GM23338 (cell line): ENCODE measurements at regions not wholly inside any gene's neighbourhood (a gene's known extent, or its start where the extent isn't known, plus 50 kb on each side); places are given as distances from the start of the nearest gene placed in this dataset.
A peak's percentile ranks its signal among the peaks of the same experiment; 100 is the strongest.

Experiments used
- ATAC-seq: fragments of 200-7000 bp; cut with Tn5 transposase; 3 replicates; pipeline ENCODE4 v1.9.1; 2020
- DNase-seq: peaks from one replicate; pipeline ENCODE4 v3.0.0-alpha.2; 2015; ENCODE audit warnings: low spot score
- H2AFZ ChIP-seq: fragments of 200-600 bp; sonication (generic); 2 replicates; pipeline ENCODE4 v1.8.0; 2016; ENCODE audit warnings: antibody characterized with exemption, mild to moderate bottlenecking, moderate library complexity
- H3F3A ChIP-seq: fragments of 200-600 bp; sonication (generic); replicated peaks from 2 replicates; pipeline ENCODE4 v1.8.0; 2017; ENCODE audit warnings: antibody characterized with exemption, mixed run types, low read depth
- H3K27ac ChIP-seq: fragments of 200-600 bp; sonication (generic); 2 replicates; pipeline ENCODE4 v1.6.1; 2016; ENCODE audit warnings: low read depth
- H3K27me3 ChIP-seq: fragments of 200-600 bp; sonication (generic); 2 replicates; pipeline ENCODE4 v1.8.0; 2016; ENCODE audit warnings: mild to moderate bottlenecking, mixed run types, moderate library complexity; ENCODE audit not compliant: insufficient read depth
- H3K36me3 ChIP-seq: fragments of 200-600 bp; sonication (generic); 2 replicates; pipeline ENCODE4 v1.8.0; 2016; ENCODE audit warnings: mild to moderate bottlenecking; ENCODE audit not compliant: insufficient read depth
- H3K4me1 ChIP-seq: fragments of 200-600 bp; sonication (generic); 2 replicates; pipeline ENCODE4 v1.8.0; 2016; ENCODE audit warnings: mild to moderate bottlenecking, moderate library complexity; ENCODE audit not compliant: insufficient read depth
- H3K4me2 ChIP-seq: fragments of 200-600 bp; sonication (generic); 2 replicates; pipeline ENCODE4 v1.7.1; 2017; ENCODE audit warnings: mixed run types
- H3K4me3 ChIP-seq: fragments of 200-600 bp; sonication (generic); 2 replicates; pipeline ENCODE4 v1.6.1; 2016; ENCODE audit warnings: mixed run types
- H3K79me2 ChIP-seq: fragments of 200-600 bp; sonication (generic); replicated peaks from 2 replicates; pipeline ENCODE4 v1.8.0; 2017; ENCODE audit warnings: mild to moderate bottlenecking; ENCODE audit not compliant: insufficient read depth
- H3K9me2 ChIP-seq: fragments of 200-600 bp; sonication (generic); 2 replicates; pipeline ENCODE4 v1.8.0; 2017; ENCODE audit not compliant: insufficient read depth
- H4K20me1 ChIP-seq: fragments of 200-600 bp; sonication (generic); replicated peaks from 2 replicates; pipeline ENCODE4 v1.8.0; 2017; ENCODE audit warnings: mild to moderate bottlenecking; ENCODE audit not compliant: insufficient read depth
- H3K27ac Mint-ChIP-seq: 2 replicates; pipeline ENCODE4 v1.8.0; 2020; ENCODE audit warnings: inconsistent platforms, mild to moderate bottlenecking, moderate library complexity, mixed read lengths
- H3K27me3 Mint-ChIP-seq: 3 replicates; pipeline ENCODE4 v1.8.0; 2022; ENCODE audit warnings: low read depth, mild to moderate bottlenecking, moderate library complexity, mixed read lengths, inconsistent platforms; ENCODE audit not compliant: insufficient read depth, poor library complexity
- H3K36me3 Mint-ChIP-seq: 3 replicates; pipeline ENCODE4 v1.8.0; 2021; ENCODE audit warnings: low read depth, mild to moderate bottlenecking, inconsistent platforms, moderate library complexity, mixed read lengths
- H3K4me1 Mint-ChIP-seq: 3 replicates; pipeline ENCODE4 v1.8.0; 2020; ENCODE audit warnings: mild to moderate bottlenecking, inconsistent platforms, mixed read lengths
- H3K4me3 Mint-ChIP-seq: 3 replicates; pipeline ENCODE4 v1.8.0; 2021; ENCODE audit warnings: moderate library complexity, mild to moderate bottlenecking, inconsistent platforms, mixed read lengths
- H3K9me3 Mint-ChIP-seq: 3 replicates; pipeline ENCODE4 v1.8.0; 2020; ENCODE audit warnings: moderate library complexity, mild to moderate bottlenecking, inconsistent platforms, mixed read lengths
- CREB1 ChIP-seq: fragments of 250-450 bp; sonication (Bioruptor Pico); IDR thresholded peaks from 2 replicates; pipeline ENCODE4 v1.5.0; 2020; ENCODE audit warnings: low read depth, mild to moderate bottlenecking, moderate library complexity
- CTCF ChIP-seq, 2 experiments: fragments of 200-600 bp in 1 of 2; sonication (generic) in 1 of 2; conservative IDR thresholded peaks; 2 replicates each; pipeline versions ENCODE4 v1.5.1 to v1.6.1; 2016 to 2017; ENCODE audit warnings: antibody characterized with exemption in 2 of 2, low read depth in 2 of 2, mild to moderate bottlenecking in 2 of 2, moderate library complexity in 1 of 2
- ETS1 ChIP-seq: IDR thresholded peaks from 2 replicates; pipeline ENCODE4 v1.6.1; 2016; ENCODE audit warnings: antibody characterized with exemption
- EZH2 ChIP-seq: fragments of 200-600 bp; sonication (generic); IDR thresholded peaks from one replicate; pipeline ENCODE4 v1.8.0; 2017; ENCODE audit warnings: antibody characterized with exemption, mild to moderate bottlenecking, low read depth; ENCODE audit not compliant: unreplicated experiment
- EZH2phosphoT487 ChIP-seq: fragments of 200-600 bp; sonication (generic); IDR thresholded peaks from one replicate; pipeline ENCODE4 v1.8.1; 2018; ENCODE audit warnings: antibody characterized with exemption; ENCODE audit not compliant: unreplicated experiment
- JUNB ChIP-seq: IDR thresholded peaks from one replicate; pipeline ENCODE4 v1.6.1; 2016; ENCODE audit warnings: antibody characterized with exemption; ENCODE audit not compliant: unreplicated experiment
- NANOG ChIP-seq: IDR thresholded peaks from 2 replicates; pipeline ENCODE4 v1.6.1; 2016; ENCODE audit warnings: antibody characterized with exemption, borderline replicate concordance
- POLR2AphosphoS5 ChIP-seq: IDR thresholded peaks from 2 replicates; pipeline ENCODE4 v1.6.1; 2016; ENCODE audit warnings: antibody characterized with exemption, low read depth
- REST ChIP-seq: IDR thresholded peaks from one replicate; pipeline ENCODE4 v1.6.1; 2018; ENCODE audit warnings: antibody characterized with exemption; ENCODE audit not compliant: unreplicated experiment
- STAT1 ChIP-seq: IDR thresholded peaks from one replicate; pipeline ENCODE4 v1.6.1; 2016; ENCODE audit warnings: antibody characterized with exemption; ENCODE audit not compliant: unreplicated experiment
- ZNF114 ChIP-seq: fragments of 250-450 bp; sonication (Bioruptor Pico); IDR thresholded peaks from 2 replicates; pipeline ENCODE4 v1.5.0; 2020; ENCODE audit warnings: mild to moderate bottlenecking, moderate library complexity
- ZNF331 ChIP-seq: fragments of 250-450 bp; sonication (Bioruptor Pico); IDR thresholded peaks from 2 replicates; pipeline ENCODE4 v1.5.0; 2020; ENCODE audit warnings: low read depth, mild to moderate bottlenecking, moderate library complexity
- ZNF462 ChIP-seq: fragments of 250-450 bp; sonication (Bioruptor Pico); IDR thresholded peaks from 2 replicates; pipeline ENCODE4 v1.5.0; 2020; ENCODE audit warnings: mild to moderate bottlenecking, moderate library complexity

- no peaks in the 10 kb centered on the region for H3K4me1 ChIP-seq
- H3F3A ChIP-seq = no peaks in the 10 kb centered on the region
- no peak overlapping the region for H3K4me3 ChIP-seq
- H3K27ac Mint-ChIP-seq = peak overlapping the region; percentile 49; the same call in 1 of the 2 replicates
- peak overlapping the region; percentile 82; the same call in 1 of the 2 replicates for H2AFZ ChIP-seq
- no peaks in the 10 kb centered on the region; the same call in 1 of the 2 replicates for H3K36me3 ChIP-seq
- peaks cover 19% of the 10 kb centered on the region for H3K9me3 Mint-ChIP-seq
- H3K79me2 ChIP-seq = no peaks in the 10 kb centered on the region
- H3K4me1 Mint-ChIP-seq = no peaks in the 10 kb centered on the region; the same call in 2 of the 3 replicates
- H3K4me3 Mint-ChIP-seq = no peak overlapping the region
- H3K4me2 ChIP-seq = no peak overlapping the region
- no peak for TF ChIP-seq EZH2phosphoT487
- no peak for TF ChIP-seq NANOG
- TF ChIP-seq ZNF462 (CRISPR knock-in tag) = no peak
- TF ChIP-seq ZNF331 (CRISPR knock-in tag) = no peak
- TF ChIP-seq POLR2AphosphoS5 = no peak
- no peak for TF ChIP-seq ETS1
- no peak for TF ChIP-seq STAT1
- TF ChIP-seq CTCF (conservative IDR thresholded peaks at IDR 0.05; ENCODE audit: low read depth in 2 of 2) = no peak
- TF ChIP-seq EZH2 = no peak
- TF ChIP-seq REST = no peak
- no peak for TF ChIP-seq ZNF114 (CRISPR knock-in tag)
- TF ChIP-seq JUNB = no peak
- TF ChIP-seq CREB1 = no peak
- DNase-seq (peak; percentile 9), ATAC-seq (no peak)
- peaks cover 3% of the 10 kb centered on the region for H3K27me3 Mint-ChIP-seq
- no peaks in the 10 kb centered on the region for H3K27me3 ChIP-seq
- no peaks in the 10 kb centered on the region for H4K20me1 ChIP-seq
- peaks cover 6% of the 10 kb centered on the region for H3K9me2 ChIP-seq
- peaks cover 15% of the 10 kb centered on the region for H3K36me3 Mint-ChIP-seq
- no peak overlapping the region for H3K27ac ChIP-seq
Observed at GRCh38 chr18:56351911-56352500, 286.4 kb downstream of the TXNL1 start.
